ENCODE measurements at regions not wholly inside any gene's neighbourhood (a gene's known extent, or its start where the extent isn't known, plus 50 kb on each side); places are given as distances from the start of the nearest gene placed in this dataset.

DNA sequence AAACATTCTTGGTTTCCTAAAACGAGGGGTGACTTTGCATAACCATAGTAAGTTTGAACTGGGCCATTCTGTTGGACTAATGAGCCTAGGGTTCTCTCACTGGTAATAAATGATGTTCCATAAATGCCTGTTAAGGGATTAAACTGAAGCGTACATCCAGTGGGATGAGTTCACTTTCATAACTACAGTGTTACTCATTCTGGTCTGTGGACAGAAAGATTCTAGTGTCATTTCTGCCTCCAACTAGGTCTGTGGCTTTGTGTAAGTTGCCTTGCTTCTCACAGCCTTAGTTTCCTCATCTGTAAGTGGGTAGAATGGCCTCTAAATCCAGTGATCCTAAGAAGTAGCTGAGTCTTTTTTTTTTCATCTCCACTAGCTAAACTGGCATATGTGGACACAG lies 1860.6 kb upstream of the PIK3C3 start:
- ChIA-PET CTCF (no interaction called here), POLR2A (ENCODE audit: unreplicated experiment) (no interaction called here)
- H3K9me3 ChIP-seq (ENCODE audit: low read length) = no peaks in the 10 kb centered on the region
- H3F3A ChIP-seq (ENCODE audit: low read length, unreplicated experiment) = no peaks in the 10 kb centered on the region
- no peak overlapping the region for H3K27ac ChIP-seq (ENCODE audit: low read length)
- H3K27me3 ChIP-seq (ENCODE audit: low read length) = no peaks in the 10 kb centered on the region
- no peak overlapping the region for H3K4me3 ChIP-seq (ENCODE audit: low read length)
- no peaks in the 10 kb centered on the region for H3K36me3 ChIP-seq (ENCODE audit: low read depth, low read length)
- ATAC-seq (no peak), DNase-seq (peak; percentile 1)
- TF ChIP-seq EZH2phosphoT487 (IDR thresholded peaks at IDR 0.05; ENCODE audit: borderline replicate concordance, low read length) = no peak
- TF ChIP-seq EZH2 (IDR thresholded peaks at IDR 0.05; ENCODE audit: low read length, unreplicated experiment) = no peak
- TF ChIP-seq CTCF (conservative IDR thresholded peaks at IDR 0.05; ENCODE audit: low read depth, low read length) = no peak
- H3K9ac ChIP-seq (ENCODE audit: low read length) = no peak overlapping the region
- H4K20me1 ChIP-seq (ENCODE audit: low read length) = no peaks in the 10 kb centered on the region
- no peaks in the 10 kb centered on the region for H3K9me2 ChIP-seq (replicated peaks; ENCODE audit: low read length)
- intact Hi-C loops (cut with micrococcal nuclease) = no loop called here
- H3K4me2 ChIP-seq (ENCODE audit: low read length) = no peak overlapping the region
- no peak overlapping the region for H2AFZ ChIP-seq (ENCODE audit: low read length)
- no TSS peak for BruUV-seq (replicated peaks)
- no peaks in the 10 kb centered on the region for H3K4me1 ChIP-seq (ENCODE audit: insufficient read depth, low read length)
- no peaks in the 10 kb centered on the region for H3K79me2 ChIP-seq (ENCODE audit: low read length)

GRCh38 chr18:40088130-40088529 lies 1866.9 kb upstream of the PIK3C3 start:
- no peaks in the 10 kb centered on the region for H3K36me3 ChIP-seq (ENCODE audit: low read depth, low read length)
- ChIA-PET POLR2A (ENCODE audit: unreplicated experiment) (no interaction called here), CTCF (no interaction called here)
- TF ChIP-seq EZH2phosphoT487 (IDR thresholded peaks at IDR 0.05; ENCODE audit: borderline replicate concordance, low read length) (no peak), CTCF (conservative IDR thresholded peaks at IDR 0.05; ENCODE audit: low read depth, low read length) (no peak), EZH2 (IDR thresholded peaks at IDR 0.05; ENCODE audit: low read length, unreplicated experiment) (no peak)
- H3K27me3 ChIP-seq (ENCODE audit: low read length) = no peaks in the 10 kb centered on the region
- no peaks in the 10 kb centered on the region for H3K9me3 ChIP-seq (ENCODE audit: low read length)
- no peak overlapping the region for H3K27ac ChIP-seq (ENCODE audit: low read length)
- H2AFZ ChIP-seq (ENCODE audit: low read length) = no peak overlapping the region
- no peak overlapping the region for H3K4me3 ChIP-seq (ENCODE audit: low read length)
- intact Hi-C loops (cut with micrococcal nuclease) = no loop called here
- no peaks in the 10 kb centered on the region for H3K79me2 ChIP-seq (ENCODE audit: low read length)
- no peaks in the 10 kb centered on the region for H3K4me1 ChIP-seq (ENCODE audit: insufficient read depth, low read length)
- ATAC-seq (no peak), DNase-seq (no peak)
- no TSS peak for BruUV-seq (replicated peaks)
- no peaks in the 10 kb centered on the region for H3F3A ChIP-seq (ENCODE audit: low read length, unreplicated experiment)
- H4K20me1 ChIP-seq (ENCODE audit: low read length) = no peaks in the 10 kb centered on the region
- H3K9me2 ChIP-seq (replicated peaks; ENCODE audit: low read length) = no peaks in the 10 kb centered on the region
- no peak overlapping the region for H3K9ac ChIP-seq (ENCODE audit: low read length)
- no peak overlapping the region for H3K4me2 ChIP-seq (ENCODE audit: low read length)

GRCh38 chr18:40079786-40080185 lies 1875.2 kb upstream of the PIK3C3 start:
- intact Hi-C loops (cut with micrococcal nuclease) = no loop called here
- no peak overlapping the region for H3K27ac ChIP-seq (ENCODE audit: low read length)
- no peak for DNase-seq
- H3K4me3 ChIP-seq (ENCODE audit: low read length) = no peak overlapping the region
- H4K20me1 ChIP-seq (ENCODE audit: low read length) = no peaks in the 10 kb centered on the region
- no peaks in the 10 kb centered on the region for H3K79me2 ChIP-seq (ENCODE audit: low read length)
- no peaks in the 10 kb centered on the region for H3K27me3 ChIP-seq (ENCODE audit: low read length)
- H3K4me1 ChIP-seq (ENCODE audit: insufficient read depth, low read length) = no peaks in the 10 kb centered on the region
- no peaks in the 10 kb centered on the region for H3K9me2 ChIP-seq (replicated peaks; ENCODE audit: low read length)
- H3K9ac ChIP-seq (ENCODE audit: low read length) = no peak overlapping the region
- H3K36me3 ChIP-seq (ENCODE audit: low read depth, low read length) = no peaks in the 10 kb centered on the region
- no peak for TF ChIP-seq EZH2phosphoT487 (IDR thresholded peaks at IDR 0.05; ENCODE audit: borderline replicate concordance, low read length)
- no peak for TF ChIP-seq EZH2 (IDR thresholded peaks at IDR 0.05; ENCODE audit: low read length, unreplicated experiment)
- TF ChIP-seq CTCF (conservative IDR thresholded peaks at IDR 0.05; ENCODE audit: low read depth, low read length) = no peak
- H3F3A ChIP-seq (ENCODE audit: low read length, unreplicated experiment) = no peaks in the 10 kb centered on the region
- ChIA-PET CTCF (no interaction called here), POLR2A (ENCODE audit: unreplicated experiment) (no interaction called here)
- no peak overlapping the region for H3K4me2 ChIP-seq (ENCODE audit: low read length)
- no TSS peak for BruUV-seq (replicated peaks)
- ATAC-seq = no peak
- H2AFZ ChIP-seq (ENCODE audit: low read length) = no peak overlapping the region
- H3K9me3 ChIP-seq (ENCODE audit: low read length) = no peaks in the 10 kb centered on the region
